RPMI8226 (cell line): ENCODE measurements at regions not wholly inside any gene's neighbourhood (a gene's known extent, or its start where the extent isn't known, plus 50 kb on each side); places are given as distances from the start of the nearest gene placed in this dataset.

Experiments used
- DNase-seq: peaks from one replicate; pipeline ENCODE4 v3.0.0-alpha.2; 2015

GRCh38 chr5:139733698-139734538 lies 61.7 kb upstream of the PSD2 start:
- no peak for DNase-seq

- no peak for DNase-seq
Observed at GRCh38 chr5:139734539-139734916, 61.1 kb upstream of the PSD2 start.

- DNase-seq: no peak
Observed at GRCh38 chr5:139738193-139739149, 57.1 kb upstream of the PSD2 start.

GRCh38 chr5:139739150-139739974 lies 56.2 kb upstream of the PSD2 start:
- DNase-seq: no peak

GRCh38 chr5:139740138-139740991 lies 55.2 kb upstream of the PSD2 start:
- DNase-seq: no peak

GRCh38 chr5:139740992-139741672 lies 54.5 kb upstream of the PSD2 start:
- no peak for DNase-seq

GRCh38 chr5:139741823-139742172 lies 53.8 kb upstream of the PSD2 start:
- DNase-seq: no peak

- no peak for DNase-seq
Observed at GRCh38 chr5:139742173-139742903, 53.3 kb upstream of the PSD2 start.

- DNase-seq: no peak
Observed at GRCh38 chr5:139743001-139743771, 52.4 kb upstream of the PSD2 start.

- no peak for DNase-seq
Observed at GRCh38 chr5:139743804-139744203, 51.8 kb upstream of the PSD2 start.

GRCh38 chr5:139744471-139745131 lies 51.0 kb upstream of the PSD2 start:
- no peak for DNase-seq

- DNase-seq: no peak
Observed at GRCh38 chr5:139745132-139745799, 50.3 kb upstream of the PSD2 start.

- peak; percentile 89 for DNase-seq
Observed at GRCh38 chr5:139745800-139746690, 49.6 kb upstream of the PSD2 start.
